Heart left ventricle (tissue), 16 donors: ENCODE measurements at regions not wholly inside any gene's neighbourhood (a gene's known extent, or its start where the extent isn't known, plus 50 kb on each side); places are given as distances from the start of the nearest gene placed in this dataset.

Experiments
- ATAC-seq, 4 donors: fragments of 200-7000 bp; cut with Tn5 transposase; one replicate each; pipeline ENCODE4 v1.9.1; 2020 to 2022; ENCODE audit warnings: moderate library complexity in 4 of 4, mild to moderate bottlenecking in 3 of 4, moderate number of reproducible peaks in 1 of 4
- DNase-seq, 5 donors: peaks; one replicate each; pipeline ENCODE4 v3.0.0-alpha.2; 2020
- H3K27ac ChIP-seq, 12 donors: fragments of 200-600 bp; sonication (generic) in 4 of 12; one replicate each; pipeline versions ENCODE4 v1.5.0 to v1.8.0; 2016 to 2022; ENCODE audit warnings: mild to moderate bottlenecking in 2 of 12
- H3K27me3 ChIP-seq, 9 donors: fragments of 200-600 bp; sonication (generic) in 2 of 9; one replicate each; pipeline versions ENCODE4 v1.5.1 to v1.8.0; 2016 to 2022; ENCODE audit warnings: mild to moderate bottlenecking in 3 of 9
- H3K36me3 ChIP-seq, 9 donors: fragments of 200-600 bp; sonication (generic) in 2 of 9; one replicate each; pipeline versions ENCODE4 v1.5.0 to v1.8.0; 2018 to 2022; ENCODE audit warnings: mild to moderate bottlenecking in 2 of 9
- H3K4me1 ChIP-seq, 12 donors: fragments of 200-600 bp; sonication (generic) in 4 of 12; one replicate each; pipeline versions ENCODE4 v1.5.0 to v1.8.0; 2016 to 2022; ENCODE audit warnings: mild to moderate bottlenecking in 3 of 12
- H3K4me3 ChIP-seq, 12 donors: fragments of 200-600 bp; sonication (generic) in 4 of 12; one replicate each; pipeline versions ENCODE4 v1.5.0 to v1.8.0; 2017 to 2022; ENCODE audit warnings: mild to moderate bottlenecking in 9 of 12, moderate library complexity in 4 of 12
- H3K9me3 ChIP-seq, 12 donors: fragments of 200-600 bp; sonication (generic) in 4 of 12; one replicate each; pipeline versions ENCODE4 v1.5.0 to v1.8.0; 2016 to 2022; ENCODE audit warnings: mild to moderate bottlenecking in 1 of 12
- CTCF ChIP-seq, 12 donors: fragments of 200-600 bp; sonication (generic) in 4 of 12; IDR thresholded peaks; one replicate each; pipeline versions ENCODE4 v1.5.0 to v1.8.0; 2018 to 2022; ENCODE audit warnings: antibody characterized with exemption in 12 of 12, mild to moderate bottlenecking in 5 of 12
- POLR2A ChIP-seq, 2 donors: fragments of 450-650 bp; IDR thresholded peaks; one replicate each; pipeline ENCODE4 v1.6.1; 2017; ENCODE audit warnings: antibody characterized with exemption in 2 of 2, mild to moderate bottlenecking in 2 of 2, moderate library complexity in 2 of 2
- WGBS, 4 donors: extraction: QIAGEN DNeasy Blood & Tissue Kit in 2 of 4; methylation state at CpG; one replicate each; pipeline versions ENCODE4 v1.1.5 to v1.1.7; 2013 to 2018; 5-methylcytosine and 5-hydroxymethylcytosine counted together
- intact Hi-C, 10 donors: fragments of 100-400 bp; cut with DNase I; formaldehyde crosslinking; loops; one replicate each; pipeline versions ENCODE4 v1.11.1 to v1.14.2; 2022
- donor health status: ischemic (EF 13 %, LVEDD 7.1; RV severe dilation, severe dysfunction).
- donor health status: healthy with polysubstance abuse.
- donor health status: DM: no; HTN: yes; CAD: no.
- donor health status: DM: no; HTN: no; CAD: no.
- donor health status: ischemic (EF 25% LVEDD 6.9; RV normal size, moderate dysfunction).
- donor health status: ischemic (EF 25% LVEDD 5.7; RV mildly dilated, moderate dysfunction).
- donor health status: healthy.
- donor health status: DM: yes; HTN: yes; CAD: no.
- donor health status: ischemic (EF 35%, LVEDD 5.7; RV mildly dilated, moderate dysfunction).
- donor health status: nonischemic (EF 11% LVEDD 7.7; RV severe dilation, severe dysfunction).
- donor health status: DM: yes; HTN: yes; CAD: no.
- donor health status: PGD.
- donor health status: ischemic (EF 29% LVEDD 5.4; RV normal size, mild dysfunction).
- donor health status: nonischemic (EF 23%, LVEDD 6.1; RV moderate dilation, normal function).

DNA sequence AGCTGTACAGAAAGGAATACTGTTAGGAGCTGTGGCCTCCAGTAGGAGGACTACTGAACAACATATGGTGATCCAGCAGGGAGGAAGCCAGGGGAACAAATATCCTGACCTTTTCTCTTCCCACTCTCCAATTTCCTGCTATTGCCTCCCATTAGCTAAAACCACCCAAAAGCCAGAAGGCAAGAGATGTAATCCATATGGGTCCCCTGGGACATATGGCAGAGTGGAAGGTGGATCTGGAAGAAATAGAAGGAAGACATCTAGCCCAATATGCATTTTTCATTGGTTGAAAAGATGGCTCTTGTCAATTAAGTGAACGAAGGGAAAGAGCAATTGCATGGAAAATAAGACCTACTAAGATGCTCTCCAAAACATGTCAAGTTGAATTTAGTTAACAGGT, 167.2 kb downstream of the CNTN3 start:
- TF ChIP-seq CTCF (IDR thresholded peaks at IDR 0.05) (no peak), POLR2A (IDR thresholded peaks at IDR 0.05) (no peak)
- 52 to 75% (median 71%) methylated on average over 1 of the region's 1 CpG for WGBS, 4 donors
- DNase-seq: no peak

DNA sequence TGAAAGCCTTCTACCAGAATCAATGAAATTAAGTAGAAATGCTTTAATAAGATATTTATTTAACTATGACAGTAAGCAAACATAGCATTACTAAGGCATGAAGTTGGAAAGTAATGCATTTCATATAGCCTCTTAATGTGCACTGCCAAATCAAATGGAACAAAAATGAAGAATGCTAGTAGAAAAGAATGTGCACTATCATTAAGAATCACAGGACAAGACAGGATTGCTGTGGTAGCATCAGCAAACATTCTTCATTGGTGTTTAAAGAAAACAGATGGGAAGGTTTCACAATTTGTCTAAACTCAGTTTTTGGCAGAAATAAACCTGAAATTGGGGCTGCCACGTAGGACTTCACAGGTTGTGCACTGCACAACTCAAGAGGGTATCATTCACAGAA, 168.9 kb downstream of the CNTN3 start:
- Histone ChIP-seq H3K4me3 (no peak overlapping the region), H3K9me3 (no peaks in the 10 kb centered on the region), H3K36me3 (no peaks in the 10 kb centered on the region), H3K27me3 (no peaks in the 10 kb centered on the region), H3K27ac (no peak overlapping the region), H3K4me1 (no peaks in the 10 kb centered on the region)
- intact Hi-C loops: no loop called here
- no peak for TF ChIP-seq POLR2A (IDR thresholded peaks at IDR 0.05)
- TF ChIP-seq CTCF (IDR thresholded peaks at IDR 0.05): no peak
- WGBS, 4 donors: 56 to 63% (median 61%) methylated on average over 1 of the region's 1 CpG
- no peak for ATAC-seq
- DNase-seq: no peak

More for the DNA sequence above, 167.2 kb downstream of the CNTN3 start:
- H3K27me3 ChIP-seq: no peaks in the 10 kb centered on the region
- ATAC-seq: no peak
- H3K9me3 ChIP-seq: peaks cover 0 to 4% (median 0%) of the 10 kb centered on the region in 12 donors
- H3K4me3 ChIP-seq: no peak overlapping the region
- H3K4me1 ChIP-seq: no peaks in the 10 kb centered on the region
- no peaks in the 10 kb centered on the region for H3K36me3 ChIP-seq
- H3K27ac ChIP-seq: no peak overlapping the region
- intact Hi-C loops: no loop called here

DNA sequence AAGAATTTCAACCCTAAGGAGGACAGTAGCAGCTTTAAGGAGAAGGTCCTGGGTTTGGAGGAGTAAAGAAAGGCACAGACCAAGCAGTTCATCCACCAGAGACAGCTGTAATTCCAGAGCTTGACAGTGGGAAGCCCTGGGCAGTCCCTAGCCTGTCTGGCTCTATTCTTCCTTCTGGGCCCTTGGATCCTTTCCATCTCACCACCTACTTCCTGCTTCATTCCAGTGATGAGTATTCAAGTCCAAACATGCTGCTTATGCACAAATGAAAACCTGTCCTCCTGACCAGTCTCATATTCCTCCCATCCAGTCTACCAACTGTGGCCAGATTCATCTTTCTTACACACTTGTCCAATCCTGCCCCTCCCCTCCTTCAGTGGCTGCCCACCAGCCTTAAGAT, 171.4 kb downstream of the CNTN3 start:
- no peak overlapping the region for H3K27ac ChIP-seq
- no peaks in the 10 kb centered on the region for H3K4me1 ChIP-seq
- H3K9me3 ChIP-seq: no peaks in the 10 kb centered on the region
- H3K4me3 ChIP-seq: no peak overlapping the region
- no peaks in the 10 kb centered on the region for H3K27me3 ChIP-seq
- H3K36me3 ChIP-seq: no peaks in the 10 kb centered on the region
- DNase-seq (no peak), ATAC-seq (no peak)
- TF ChIP-seq CTCF (IDR thresholded peaks at IDR 0.05) (no peak), POLR2A (IDR thresholded peaks at IDR 0.05) (no peak)
- intact Hi-C loops: no loop called here

GRCh38 chr3:74442683-74443082, 171.8 kb downstream of the CNTN3 start:
- no peaks in the 10 kb centered on the region for H3K36me3 ChIP-seq
- intact Hi-C loops: no loop called here

More at GRCh38 chr3:74442683-74443082, 171.8 kb downstream of the CNTN3 start:
- no peaks in the 10 kb centered on the region for H3K4me1 ChIP-seq
- no peak overlapping the region for H3K4me3 ChIP-seq
- ATAC-seq: no peak
- TF ChIP-seq CTCF (IDR thresholded peaks at IDR 0.05): no peak
- no peak for TF ChIP-seq POLR2A (IDR thresholded peaks at IDR 0.05)
- no peaks in the 10 kb centered on the region for H3K9me3 ChIP-seq
- DNase-seq: no peak
- no peaks in the 10 kb centered on the region for H3K27me3 ChIP-seq
- no peak overlapping the region for H3K27ac ChIP-seq
